A673 (cell line): ENCODE measurements at regions not wholly inside any gene's neighbourhood (a gene's known extent, or its start where the extent isn't known, plus 50 kb on each side); places are given as distances from the start of the nearest gene placed in this dataset.

ENCODE experiments used
- BruUV-seq: library from RNA; stranded (reverse); fragments of 400-500 nt; replicated peaks from 2 replicates; lab custom pipeline; 2021; lab: Mats Ljungman, UMichigan
- CTCF ChIA-PET: fragments of 300-600 bp; sonication (Branson Sonifier 250); formaldehyde crosslinking; loops from one replicate; lab custom pipeline; 2022; ENCODE audit warnings: antibody characterized with exemption; lab: Charles Lee
- POLR2A ChIA-PET: fragments of 300-600 bp; sonication (Branson Sonifier 250); formaldehyde crosslinking; loops from one replicate; lab custom pipeline; 2022; ENCODE audit warnings: antibody characterized with exemption; ENCODE audit not compliant: low non-redundant PET; lab: Charles Lee
- DNase-seq: peaks from one replicate; pipeline ENCODE4 v3.0.0-alpha.2; 2015; ENCODE audit warnings: low spot score
- H3K27ac ChIP-seq: fragments of 200-600 bp; sonication (generic); 2 replicates; pipeline ENCODE4 v1.5.1; 2016; ENCODE audit warnings: mixed run types, low read depth, mild to moderate bottlenecking, mixed read lengths, antibody characterized with exemption, low read length; ENCODE audit not compliant: poor library complexity, severe bottlenecking
- H3K27me3 ChIP-seq: fragments of 200-600 bp; sonication (generic); replicated peaks from 2 replicates; pipeline ENCODE4 v1.6.1; 2017; ENCODE audit warnings: mixed run types, low read depth, mild to moderate bottlenecking, mixed read lengths, antibody characterized with exemption, low read length; ENCODE audit not compliant: insufficient read depth, poor library complexity
- H3K36me3 ChIP-seq: fragments of 200-600 bp; sonication (generic); 2 replicates; pipeline ENCODE4 v1.6.1; 2016; ENCODE audit warnings: mixed run types, mild to moderate bottlenecking, mixed read lengths, antibody characterized with exemption, low read length; ENCODE audit not compliant: insufficient read depth, poor library complexity, severe bottlenecking
- H3K4me1 ChIP-seq: fragments of 200-600 bp; sonication (generic); 2 replicates; pipeline ENCODE4 v1.6.1; 2017; ENCODE audit warnings: mixed run types, mild to moderate bottlenecking, mixed read lengths, antibody characterized with exemption, low read length; ENCODE audit not compliant: insufficient read depth, poor library complexity, severe bottlenecking
- H3K4me3 ChIP-seq: fragments of 200-600 bp; sonication (generic); 2 replicates; pipeline ENCODE4 v1.5.1; 2016; ENCODE audit warnings: low read depth, mixed run types, mild to moderate bottlenecking, mixed read lengths, low read length; ENCODE audit not compliant: poor library complexity, severe bottlenecking
- H3K9me3 ChIP-seq: fragments of 200-600 bp; sonication (generic); 2 replicates; pipeline ENCODE4 v1.6.1; 2016; ENCODE audit warnings: mixed run types, low read depth, mild to moderate bottlenecking, mixed read lengths, antibody characterized with exemption, low read length; ENCODE audit not compliant: poor library complexity, severe bottlenecking
- EZH2 ChIP-seq: fragments of 200-600 bp; sonication (generic); IDR thresholded peaks from 2 replicates; pipeline ENCODE4 v1.6.1; 2017; ENCODE audit warnings: borderline replicate concordance, low read depth, mild to moderate bottlenecking, mixed read lengths, antibody characterized with exemption, low read length; ENCODE audit not compliant: poor library complexity, severe bottlenecking
- intact Hi-C: fragments of 100-400 bp; cut with micrococcal nuclease; formaldehyde crosslinking; loops from one replicate; pipeline ENCODE4 v1.10.0; 2022; ENCODE audit not compliant: unreplicated experiment
- TF ChIP-seq, protein P1 (sequence below): fragments of 300-800, 200-600 bp; sonication (generic); conservative IDR thresholded peaks from 2 replicates; pipeline ENCODE4 v1.5.1; 2017; ENCODE audit warnings: low read depth, mild to moderate bottlenecking, antibody characterized with exemption, low read length, moderate library complexity, mixed read lengths

DNA sequence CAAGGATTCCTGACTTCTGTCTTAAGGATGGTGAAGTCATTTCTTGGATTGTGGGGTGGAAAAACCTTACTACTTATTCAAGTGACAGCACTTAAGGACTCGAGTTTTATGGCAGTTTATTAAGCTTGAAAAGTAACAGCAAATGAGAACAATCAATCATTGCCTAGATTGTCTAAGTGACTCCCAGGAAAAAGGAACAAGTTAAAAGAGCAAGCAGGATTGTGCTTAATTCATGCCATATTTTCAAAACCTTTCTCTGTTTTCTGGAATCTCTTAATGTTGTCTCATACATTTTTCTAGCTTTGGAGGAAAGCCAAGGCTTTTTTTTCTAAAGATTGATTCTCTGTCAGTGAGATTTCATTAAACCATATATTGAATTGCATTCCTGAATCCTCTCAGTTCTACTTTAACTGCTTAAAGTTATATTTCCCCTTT lies 236.2 kb upstream of the HTR2A start:
- Histone ChIP-seq H3K4me1 (no peaks in the 10 kb centered on the region), H3K36me3 (no peaks in the 10 kb centered on the region), H3K9me3 (no peaks in the 10 kb centered on the region), H3K27me3 (peaks cover 27% of the 10 kb centered on the region), H3K27ac (no peak overlapping the region), H3K4me3 (no peak overlapping the region)
- TF ChIP-seq EZH2 = no peak
- TF ChIP-seq, protein P1, sequence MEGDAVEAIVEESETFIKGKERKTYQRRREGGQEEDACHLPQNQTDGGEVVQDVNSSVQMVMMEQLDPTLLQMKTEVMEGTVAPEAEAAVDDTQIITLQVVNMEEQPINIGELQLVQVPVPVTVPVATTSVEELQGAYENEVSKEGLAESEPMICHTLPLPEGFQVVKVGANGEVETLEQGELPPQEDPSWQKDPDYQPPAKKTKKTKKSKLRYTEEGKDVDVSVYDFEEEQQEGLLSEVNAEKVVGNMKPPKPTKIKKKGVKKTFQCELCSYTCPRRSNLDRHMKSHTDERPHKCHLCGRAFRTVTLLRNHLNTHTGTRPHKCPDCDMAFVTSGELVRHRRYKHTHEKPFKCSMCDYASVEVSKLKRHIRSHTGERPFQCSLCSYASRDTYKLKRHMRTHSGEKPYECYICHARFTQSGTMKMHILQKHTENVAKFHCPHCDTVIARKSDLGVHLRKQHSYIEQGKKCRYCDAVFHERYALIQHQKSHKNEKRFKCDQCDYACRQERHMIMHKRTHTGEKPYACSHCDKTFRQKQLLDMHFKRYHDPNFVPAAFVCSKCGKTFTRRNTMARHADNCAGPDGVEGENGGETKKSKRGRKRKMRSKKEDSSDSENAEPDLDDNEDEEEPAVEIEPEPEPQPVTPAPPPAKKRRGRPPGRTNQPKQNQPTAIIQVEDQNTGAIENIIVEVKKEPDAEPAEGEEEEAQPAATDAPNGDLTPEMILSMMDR = no peak
- no peak for DNase-seq
- ChIA-PET POLR2A (no interaction called here), CTCF (no interaction called here)
- intact Hi-C loops = no loop called here
- no TSS peak for BruUV-seq

DNA sequence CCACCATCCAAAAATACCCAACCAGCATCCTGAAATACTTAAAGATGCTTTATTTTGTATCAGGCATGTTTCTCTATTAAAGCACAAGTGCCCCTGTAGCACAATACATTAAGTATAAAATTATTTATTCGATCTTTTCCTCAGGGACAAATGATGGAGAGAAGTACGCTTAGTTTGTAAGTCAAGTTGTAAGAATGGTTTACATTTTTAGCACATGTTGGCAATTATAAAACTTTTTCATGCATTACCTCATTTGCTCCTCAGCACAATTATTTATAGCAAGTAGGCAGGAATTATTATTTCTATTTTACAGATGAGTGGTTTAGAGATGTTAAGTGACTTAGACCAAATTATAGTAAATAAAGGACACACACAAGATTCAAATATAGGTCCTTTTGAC lies 232.6 kb upstream of the HTR2A start:
- Histone ChIP-seq H3K27me3 (peaks cover 37% of the 10 kb centered on the region), H3K27ac (no peak overlapping the region), H3K9me3 (no peaks in the 10 kb centered on the region), H3K4me1 (no peaks in the 10 kb centered on the region), H3K4me3 (no peak overlapping the region), H3K36me3 (no peaks in the 10 kb centered on the region)
- POLR2A ChIA-PET = no interaction called here
- intact Hi-C loops = no loop called here
- no TSS peak for BruUV-seq
- TF ChIP-seq, protein P1 = no peak
- TF ChIP-seq EZH2 = no peak
- CTCF ChIA-PET = no interaction called here
- no peak for DNase-seq

DNA sequence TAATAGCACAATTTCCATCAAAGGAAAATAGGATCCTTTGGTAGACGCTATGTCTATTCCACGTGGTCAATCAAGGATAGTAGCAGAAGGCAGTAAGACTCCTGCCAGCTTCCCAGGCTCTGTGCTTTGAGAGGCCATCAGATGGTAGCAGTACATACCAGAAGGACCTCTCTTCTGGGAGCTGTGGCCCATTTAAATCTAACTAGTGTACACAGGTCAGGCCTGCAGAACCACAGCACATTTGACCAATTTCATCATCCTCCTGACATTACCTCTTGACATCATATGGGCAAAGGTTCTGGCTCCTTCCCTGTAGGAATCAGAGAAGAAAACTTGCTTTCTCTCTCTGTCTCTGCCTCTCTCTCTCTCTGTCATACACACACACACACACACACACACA lies 229.6 kb upstream of the HTR2A start:
- no peak overlapping the region for H3K27ac ChIP-seq
- DNase-seq = no peak
- ChIA-PET POLR2A (no interaction called here), CTCF (no interaction called here)
- H3K9me3 ChIP-seq = no peaks in the 10 kb centered on the region
- intact Hi-C loops = no loop called here
- BruUV-seq = no TSS peak
- TF ChIP-seq, protein P1 = no peak
- no peak for TF ChIP-seq EZH2
- H3K36me3 ChIP-seq = no peaks in the 10 kb centered on the region
- no peak overlapping the region for H3K4me3 ChIP-seq
- H3K27me3 ChIP-seq = peaks cover 37% of the 10 kb centered on the region
- H3K4me1 ChIP-seq = no peaks in the 10 kb centered on the region
